GM12892 (cell line): ENCODE measurements at regions not wholly inside any gene's neighbourhood (a gene's known extent, or its start where the extent isn't known, plus 50 kb on each side); places are given as distances from the start of the nearest gene placed in this dataset.

Source experiments
- DNase-seq: peaks from one replicate; pipeline ENCODE4 v3.0.0; 2011; ENCODE audit not compliant: insufficient read length
- FAIRE-seq: peaks from 2 replicates; lab custom pipeline; 2011; peaks lifted over from hg19 to GRCh38; lab: Jason Lieb, UNC
- POLR2A ChIP-seq: IDR thresholded peaks from 2 replicates; pipeline ENCODE4 v1.6.1; 2011; ENCODE audit warnings: low read depth, low read length, control low read depth
- POLR2AphosphoS5 ChIP-seq: IDR thresholded peaks from 2 replicates; pipeline ENCODE4 v1.6.1; 2011; ENCODE audit warnings: low read depth, low read length, control low read depth
- TAF1 ChIP-seq: IDR thresholded peaks from 2 replicates; pipeline ENCODE4 v1.6.1; 2011; ENCODE audit warnings: low read depth, mild to moderate bottlenecking, control low read depth, low read length, borderline replicate concordance

DNA sequence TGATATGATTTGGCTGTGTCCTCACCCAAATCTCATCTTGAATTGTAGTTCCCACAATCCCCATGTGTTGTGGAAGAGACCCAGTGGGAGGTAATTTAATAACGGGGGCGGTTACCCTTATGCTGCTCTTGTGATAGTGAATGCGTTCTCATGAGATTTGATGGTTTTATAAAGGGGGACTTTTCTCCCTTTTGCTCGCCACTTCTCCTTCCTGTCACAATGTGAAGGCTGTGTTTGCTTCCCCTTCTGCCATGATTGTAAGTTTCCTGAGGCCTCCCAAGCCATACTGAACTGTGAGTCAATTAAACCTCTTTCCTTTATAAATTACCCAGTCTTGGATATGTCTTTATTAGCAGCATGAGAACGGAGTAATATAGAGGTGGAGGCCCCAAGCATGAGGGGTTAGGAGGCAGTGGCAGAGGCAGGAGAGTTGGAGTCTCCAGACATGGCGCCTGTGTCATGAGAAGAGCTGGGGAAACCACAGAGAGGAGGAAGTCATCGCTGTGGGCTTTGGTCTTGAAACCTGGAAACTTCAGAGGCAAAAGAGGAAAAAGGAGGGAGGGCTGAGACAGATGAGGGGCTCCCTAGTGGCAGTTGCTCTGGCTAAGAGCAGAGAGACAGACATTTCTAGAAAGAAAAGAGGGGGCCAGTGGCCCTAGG is 107.8 kb upstream of the VEPH1 start:
- DNase-seq (no peak), FAIRE-seq (no peak)
- TF ChIP-seq POLR2AphosphoS5 (no peak), POLR2A (no peak), TAF1 (no peak)

DNA sequence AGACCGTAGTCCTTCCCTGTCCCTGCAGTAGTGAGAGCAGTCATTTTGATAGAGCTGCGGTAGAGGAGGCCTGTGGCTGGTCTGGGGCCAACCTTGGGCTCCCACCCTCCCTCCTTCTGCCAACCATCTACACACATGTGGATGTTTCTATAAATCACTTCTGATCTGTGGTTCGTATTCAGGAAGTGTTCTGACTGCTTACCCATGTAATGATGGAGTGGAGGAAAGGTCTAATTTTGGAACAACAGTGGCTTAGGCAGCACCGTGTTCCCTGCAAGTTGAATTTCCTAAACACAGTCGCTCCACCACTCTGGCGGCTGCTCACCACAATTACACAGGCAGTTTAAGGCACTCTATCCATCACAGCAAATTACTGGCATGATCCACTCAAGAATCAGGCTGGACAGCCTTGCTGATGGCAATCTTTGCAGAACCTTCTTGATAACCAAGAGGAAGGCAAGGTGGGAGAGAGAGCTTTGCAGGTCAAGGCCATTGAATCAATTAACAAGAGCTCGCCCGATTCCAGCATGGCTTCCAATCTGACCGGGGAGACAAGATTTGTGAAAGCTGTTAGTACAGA is 104.7 kb upstream of the VEPH1 start:
- no peak for FAIRE-seq

GRCh38 chr3:157606852-157607197 is 103.6 kb upstream of the VEPH1 start:
- FAIRE-seq (no peak), DNase-seq (no peak)
- TF ChIP-seq POLR2A: no peak
- TF ChIP-seq TAF1: no peak

More for the DNA sequence above, 104.7 kb upstream of the VEPH1 start:
- TF ChIP-seq POLR2AphosphoS5 (no peak), TAF1 (no peak), POLR2A (no peak)
- no peak for DNase-seq

DNA sequence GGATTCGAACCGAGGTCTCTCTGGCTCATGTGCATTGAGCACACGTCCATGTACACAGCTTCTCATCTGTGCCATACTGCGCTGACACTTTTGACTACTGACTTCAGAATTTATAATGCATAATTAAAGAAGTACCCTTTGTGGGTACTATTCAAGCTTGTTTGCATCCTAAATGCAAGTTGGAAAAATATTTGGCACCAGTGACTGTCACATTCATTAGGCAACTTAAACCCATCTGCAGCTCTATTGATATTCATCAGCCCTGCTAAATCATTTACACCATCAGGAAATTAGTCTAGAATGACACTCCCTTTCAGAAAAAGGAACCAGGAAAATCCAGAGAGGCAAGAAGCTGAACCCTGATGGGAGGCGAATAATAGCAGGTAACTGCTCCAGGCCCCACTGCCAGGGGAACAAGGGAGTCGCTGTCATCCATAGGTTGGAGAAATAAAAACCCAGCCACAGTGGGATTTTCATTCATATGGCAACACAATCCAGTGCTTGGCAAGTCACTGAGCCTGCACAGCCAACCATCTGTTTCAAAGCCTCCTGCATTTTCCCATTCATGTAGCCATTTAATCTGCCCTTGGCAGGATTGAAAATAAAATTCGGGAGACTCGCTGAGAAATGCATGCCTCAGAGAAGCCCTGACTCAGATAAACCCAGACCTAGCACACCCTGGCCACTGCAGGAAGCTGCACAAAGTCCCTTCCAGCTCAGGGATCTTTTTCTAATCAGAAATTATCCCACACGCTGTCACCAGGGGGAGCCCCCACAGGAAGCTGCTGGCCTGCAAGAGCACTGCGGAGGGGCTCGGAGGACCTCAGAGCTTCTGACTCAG is 103.0 kb upstream of the VEPH1 start:
- peak; percentile 71 for FAIRE-seq
- no peak for TF ChIP-seq POLR2AphosphoS5
- no peak for TF ChIP-seq TAF1
- no peak for TF ChIP-seq POLR2A
- DNase-seq: peak; percentile 16

DNA sequence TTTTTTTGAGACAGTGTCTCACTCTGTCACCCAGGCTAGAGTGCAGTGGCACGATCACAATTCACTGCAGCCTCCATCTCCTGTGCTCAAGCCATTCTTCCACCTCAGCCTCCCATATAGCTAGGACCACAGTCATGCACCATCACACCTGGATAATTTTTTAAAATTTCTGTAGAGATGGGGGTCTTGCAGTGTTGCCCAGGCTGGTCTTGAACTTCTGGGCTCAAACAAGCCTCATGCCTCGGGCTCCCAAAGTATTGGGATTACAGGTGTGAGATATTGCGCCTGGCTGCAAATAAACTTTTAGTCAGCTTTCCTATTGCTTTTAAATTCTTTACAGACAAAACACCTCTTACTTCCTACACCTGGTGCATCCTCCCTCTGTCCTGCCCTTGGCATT is 102.1 kb upstream of the VEPH1 start:
- FAIRE-seq (no peak), DNase-seq (no peak)
- TF ChIP-seq POLR2A (no peak), POLR2AphosphoS5 (no peak), TAF1 (no peak)

- no peak for DNase-seq
- TF ChIP-seq POLR2A (no peak), POLR2AphosphoS5 (no peak)
- FAIRE-seq: no peak
Observed at GRCh38 chr3:157602424-157602823, 99.2 kb upstream of the VEPH1 start.

GRCh38 chr3:157595259-157595658 is 92.0 kb upstream of the VEPH1 start:
- DNase-seq: no peak
- no peak for FAIRE-seq
- TF ChIP-seq POLR2A (no peak), POLR2AphosphoS5 (no peak), TAF1 (no peak)

- DNase-seq (no peak), FAIRE-seq (no peak)
- TF ChIP-seq POLR2A (no peak), POLR2AphosphoS5 (no peak), TAF1 (no peak)
Observed at GRCh38 chr3:157594413-157594812, 91.2 kb upstream of the VEPH1 start.

DNA sequence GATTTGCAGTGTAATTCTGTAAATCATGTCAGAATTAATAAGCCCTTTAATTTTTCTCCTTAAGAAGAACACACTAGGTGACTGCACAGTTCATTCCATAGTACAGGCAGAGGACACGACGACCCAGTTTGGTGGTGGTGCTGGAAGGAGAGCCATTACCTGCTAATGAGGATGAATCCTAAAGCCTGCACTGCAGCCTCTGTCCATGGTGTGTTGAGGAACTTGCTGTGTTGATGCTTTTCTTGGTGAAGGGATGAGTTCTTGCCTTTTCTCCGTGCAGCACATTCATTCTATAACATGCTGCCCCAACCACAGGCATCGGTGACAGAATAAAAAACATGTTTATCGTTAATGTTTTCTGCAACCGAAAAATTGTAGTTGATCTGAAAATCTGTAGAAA is 89.6 kb upstream of the VEPH1 start:
- DNase-seq: no peak
- no peak for FAIRE-seq
- TF ChIP-seq POLR2AphosphoS5 (no peak), POLR2A (no peak), TAF1 (no peak)

- no peak for DNase-seq
- TF ChIP-seq POLR2A (no peak), TAF1 (no peak), POLR2AphosphoS5 (no peak)
- no peak for FAIRE-seq
Observed at GRCh38 chr3:157590273-157590672, 87.1 kb upstream of the VEPH1 start.

GRCh38 chr3:157589211-157589610 is 86.0 kb upstream of the VEPH1 start:
- TF ChIP-seq TAF1 (no peak), POLR2A (no peak), POLR2AphosphoS5 (no peak)
- no peak for DNase-seq
- no peak for FAIRE-seq

DNA sequence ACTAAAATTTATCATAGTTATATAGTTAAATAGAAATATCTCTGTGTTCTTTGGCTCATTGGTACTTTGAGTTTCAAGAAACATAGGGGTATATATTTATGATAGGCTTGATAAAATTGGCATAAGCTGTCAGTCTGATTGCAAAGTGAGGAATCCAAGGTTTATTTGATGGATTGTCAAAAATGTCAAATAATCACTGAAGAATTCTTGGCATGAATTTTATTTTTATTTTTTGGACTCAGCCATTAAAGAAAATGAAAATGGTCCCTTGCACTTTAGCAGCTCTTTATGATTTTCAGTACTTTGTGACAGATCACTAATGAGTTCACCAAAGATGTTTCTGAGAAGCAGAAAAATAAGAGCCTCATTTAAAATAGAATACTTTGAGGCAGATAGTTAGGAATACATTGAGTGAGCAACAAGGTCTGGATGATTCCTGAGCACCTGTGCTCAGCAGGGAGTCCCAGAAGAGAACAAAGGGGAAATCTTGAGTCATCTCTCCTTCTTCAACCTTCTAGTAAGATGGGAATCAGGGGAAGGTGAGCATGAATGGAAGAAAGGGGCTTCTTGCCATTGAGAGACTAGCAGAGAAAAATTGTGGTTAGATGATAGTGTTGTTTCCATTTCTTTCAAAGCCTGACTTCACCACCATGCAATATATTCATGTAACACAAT is 85.3 kb upstream of the VEPH1 start:
- TF ChIP-seq TAF1 (no peak), POLR2A (no peak), POLR2AphosphoS5 (no peak)
- no peak for DNase-seq
- FAIRE-seq: no peak
